ENCODE measurements at regions not wholly inside any gene's neighbourhood (a gene's known extent, or its start where the extent isn't known, plus 50 kb on each side); places are given as distances from the start of the nearest gene placed in this dataset.

GRCh38 chr12:83197483-83197914 lies 510.8 kb downstream of the TMTC2 start:
- no peak for DNase-seq
- in situ Hi-C loops (cut with HindIII; ENCODE audit: low pct_ligation_motif_present, low pct_unique_long_range_greater_than_20kb, low sequenced_read_pairs) = no loop called here

DNA sequence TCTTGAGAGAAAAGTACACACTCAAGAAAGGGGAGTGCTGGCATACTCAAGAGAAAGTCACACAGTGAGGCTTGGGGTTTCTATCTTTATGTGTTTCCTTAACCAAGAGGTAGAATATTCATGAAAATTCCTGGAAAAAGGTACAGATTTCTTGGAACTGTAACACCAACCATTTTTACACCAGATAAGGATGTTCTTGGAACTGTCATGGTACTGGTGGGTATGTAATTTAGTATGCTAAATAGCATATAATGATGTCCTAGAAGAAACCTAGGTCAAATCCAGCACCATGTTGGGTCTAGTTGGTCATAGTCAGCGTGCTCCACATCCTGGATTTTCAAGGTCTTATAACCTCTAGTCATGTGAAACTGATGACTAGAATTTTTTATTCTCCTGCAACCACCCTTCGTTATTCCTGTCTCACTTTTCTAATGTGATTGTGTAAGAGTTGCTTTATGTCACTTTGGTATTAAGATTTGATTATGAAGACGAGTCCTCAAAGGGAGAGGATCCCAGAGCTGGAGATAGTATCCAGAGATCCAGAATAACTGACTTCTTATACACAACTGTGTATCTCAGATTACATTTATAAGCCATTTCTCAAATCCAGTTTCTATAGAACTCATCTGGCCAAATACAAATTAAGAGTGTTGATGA lies 510.1 kb downstream of the TMTC2 start:
- DNase-seq = no peak

DNA sequence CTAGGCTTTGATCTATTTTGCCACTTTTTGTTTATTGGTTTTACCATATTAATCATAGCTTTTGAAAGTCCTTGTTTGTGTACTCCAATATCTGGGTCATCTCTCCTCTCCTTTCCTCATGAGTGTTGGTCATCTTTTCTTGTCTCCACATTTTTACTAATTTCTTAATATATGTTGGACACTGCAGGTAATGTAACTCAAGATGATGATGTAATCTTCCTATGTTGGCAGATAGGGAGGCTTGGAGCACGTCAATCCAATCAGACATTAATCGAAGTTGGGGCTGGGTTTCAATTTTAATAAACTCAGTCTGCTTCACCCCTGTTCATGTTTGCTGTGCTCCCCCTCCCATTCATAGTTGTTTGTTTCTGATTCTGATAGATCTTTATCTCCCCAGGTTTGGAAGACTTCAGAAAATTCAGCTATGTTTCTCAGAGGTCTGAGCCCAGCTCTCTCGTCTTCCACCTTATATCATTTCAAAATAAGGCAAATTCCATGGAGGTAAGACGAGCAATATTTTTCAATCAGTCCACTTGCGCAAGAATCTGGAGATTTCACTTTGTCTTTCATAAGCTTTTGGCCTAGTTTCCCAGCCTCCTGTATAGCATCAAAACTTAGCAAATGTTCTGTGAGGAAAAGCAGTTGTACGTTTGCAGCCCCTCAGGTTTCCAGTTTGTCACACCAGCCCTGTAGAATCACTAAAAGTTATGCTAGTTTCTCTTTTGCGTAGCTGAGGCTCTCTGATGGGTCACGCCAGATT lies 504.1 kb downstream of the TMTC2 start:
- in situ Hi-C loops (cut with HindIII; ENCODE audit: low pct_ligation_motif_present, low pct_unique_long_range_greater_than_20kb, low sequenced_read_pairs) = no loop called here
- DNase-seq = no peak

More for the DNA sequence above, 510.1 kb downstream of the TMTC2 start:
- in situ Hi-C loops (cut with HindIII; ENCODE audit: low pct_ligation_motif_present, low pct_unique_long_range_greater_than_20kb, low sequenced_read_pairs) = no loop called here

- DNase-seq = no peak
- in situ Hi-C loops (cut with HindIII; ENCODE audit: low pct_ligation_motif_present, low pct_unique_long_range_greater_than_20kb, low sequenced_read_pairs) = no loop called here
Observed at GRCh38 chr12:83186419-83186818, 499.7 kb downstream of the TMTC2 start.

DNA sequence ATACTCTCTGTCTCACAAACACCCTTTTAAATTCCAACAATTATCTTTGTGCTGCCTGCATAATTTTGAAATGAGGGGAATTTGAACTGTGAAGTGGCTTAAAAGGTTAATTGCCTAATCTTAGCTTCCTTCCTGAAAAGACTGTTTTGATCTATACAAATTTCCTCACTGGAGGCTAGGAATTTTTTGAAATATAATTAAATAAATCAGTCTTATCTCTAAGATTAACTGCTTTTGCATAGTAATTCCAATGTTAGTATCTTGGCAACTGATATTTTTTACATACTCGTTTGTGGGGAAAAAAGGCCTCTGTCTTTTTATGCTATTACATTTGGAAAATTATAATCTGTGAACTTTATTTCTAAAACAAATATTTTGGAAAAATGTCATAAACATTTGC lies 498.5 kb downstream of the TMTC2 start:
- no peak for DNase-seq
- in situ Hi-C loops (cut with HindIII; ENCODE audit: low pct_ligation_motif_present, low pct_unique_long_range_greater_than_20kb, low sequenced_read_pairs) = no loop called here
